Neural progenitor cell (in vitro differentiated cells): ENCODE measurements at regions not wholly inside any gene's neighbourhood (a gene's known extent, or its start where the extent isn't known, plus 50 kb on each side); places are given as distances from the start of the nearest gene placed in this dataset.

Experiments used
- CTCF ChIP-seq: fragments of 200-600 bp; sonication (generic); IDR thresholded peaks from 2 replicates; pipeline ENCODE4 v1.5.1; 2017; ENCODE audit warnings: antibody characterized with exemption, mild to moderate bottlenecking
- EZH2 ChIP-seq: fragments of 200-600 bp; sonication (generic); IDR thresholded peaks from 2 replicates; pipeline ENCODE4 v1.6.1; 2017; ENCODE audit warnings: antibody characterized with exemption, mild to moderate bottlenecking, moderate library complexity
- EZH2phosphoT487 ChIP-seq: fragments of 200-600 bp; sonication (generic); IDR thresholded peaks from 2 replicates; pipeline ENCODE4 v1.6.1; 2017; ENCODE audit warnings: antibody characterized with exemption

- no peak for TF ChIP-seq CTCF
- no peak for TF ChIP-seq EZH2phosphoT487
- no peak for TF ChIP-seq EZH2
Observed at GRCh38 chr10:33861833-33862232, 527.4 kb upstream of the NRP1 start.
